ENCODE measurements at regions not wholly inside any gene's neighbourhood (a gene's known extent, or its start where the extent isn't known, plus 50 kb on each side); places are given as distances from the start of the nearest gene placed in this dataset.

DNA sequence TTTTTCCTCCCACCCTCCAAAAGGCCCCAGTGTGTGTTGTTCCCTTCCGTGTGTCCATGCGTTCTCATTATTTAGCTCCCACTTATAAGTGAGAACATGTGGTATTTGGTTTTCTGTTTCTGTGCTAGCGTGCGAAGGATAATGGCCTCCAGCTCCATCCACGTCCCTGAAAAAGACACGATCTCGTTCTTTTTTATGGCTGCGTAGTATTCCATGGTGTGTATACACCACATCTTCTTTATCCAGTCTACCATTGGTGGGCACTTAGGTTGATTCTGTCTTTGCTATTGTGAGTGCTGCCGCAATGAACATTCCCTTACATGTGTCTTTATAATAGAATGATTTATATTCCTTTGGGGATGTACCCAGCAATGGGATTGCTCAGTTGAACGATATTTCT lies 177.8 kb downstream of the ETS2 start:
- Histone ChIP-seq H3K9me3 (no peaks in the 10 kb centered on the region), H3K27ac (no peak overlapping the region), H3K4me1 (peaks cover 13 to 52% (median 43%) of the 10 kb centered on the region in 9 donors), H3K4me3 (no peak overlapping the region), H3K36me3 (no peaks in the 10 kb centered on the region), H3K27me3 (no peaks in the 10 kb centered on the region)
- DNase-seq = no peak
- WGBS, 2 donors = 89 to 91% methylated on average over 10 of the region's 10 CpGs
- intact Hi-C loops (cut with DNase I) = no loop called here
- TF ChIP-seq, protein P1, sequence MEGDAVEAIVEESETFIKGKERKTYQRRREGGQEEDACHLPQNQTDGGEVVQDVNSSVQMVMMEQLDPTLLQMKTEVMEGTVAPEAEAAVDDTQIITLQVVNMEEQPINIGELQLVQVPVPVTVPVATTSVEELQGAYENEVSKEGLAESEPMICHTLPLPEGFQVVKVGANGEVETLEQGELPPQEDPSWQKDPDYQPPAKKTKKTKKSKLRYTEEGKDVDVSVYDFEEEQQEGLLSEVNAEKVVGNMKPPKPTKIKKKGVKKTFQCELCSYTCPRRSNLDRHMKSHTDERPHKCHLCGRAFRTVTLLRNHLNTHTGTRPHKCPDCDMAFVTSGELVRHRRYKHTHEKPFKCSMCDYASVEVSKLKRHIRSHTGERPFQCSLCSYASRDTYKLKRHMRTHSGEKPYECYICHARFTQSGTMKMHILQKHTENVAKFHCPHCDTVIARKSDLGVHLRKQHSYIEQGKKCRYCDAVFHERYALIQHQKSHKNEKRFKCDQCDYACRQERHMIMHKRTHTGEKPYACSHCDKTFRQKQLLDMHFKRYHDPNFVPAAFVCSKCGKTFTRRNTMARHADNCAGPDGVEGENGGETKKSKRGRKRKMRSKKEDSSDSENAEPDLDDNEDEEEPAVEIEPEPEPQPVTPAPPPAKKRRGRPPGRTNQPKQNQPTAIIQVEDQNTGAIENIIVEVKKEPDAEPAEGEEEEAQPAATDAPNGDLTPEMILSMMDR (IDR thresholded peaks at IDR 0.05) = no peak
- no peak for ATAC-seq

DNA sequence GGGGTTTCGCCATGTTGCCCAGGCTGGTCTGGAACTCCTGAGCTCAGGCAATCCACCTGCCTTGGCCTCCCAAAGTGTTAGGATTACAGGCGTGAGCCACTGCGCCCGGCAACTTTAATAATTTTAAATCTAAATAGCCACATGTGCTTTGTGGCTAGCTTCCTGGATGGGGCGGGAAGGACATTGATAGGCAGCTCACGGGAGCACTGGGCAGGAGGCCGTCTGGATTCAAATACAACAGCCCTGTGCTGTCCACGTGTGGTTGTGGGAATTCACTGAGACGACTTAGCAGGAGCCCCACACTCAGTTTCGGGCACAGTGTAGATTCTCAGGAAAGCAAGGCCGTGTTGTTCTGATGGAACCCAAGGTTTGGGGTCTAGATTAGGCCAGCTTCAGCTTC lies 177.1 kb downstream of the ETS2 start:
- 92 to 96% methylated on average over 11 of the region's 11 CpGs for WGBS, 2 donors
- ATAC-seq (no peak), DNase-seq (no peak)
- Histone ChIP-seq H3K4me3 (no peak overlapping the region), H3K36me3 (no peaks in the 10 kb centered on the region), H3K4me1 (peaks cover 12 to 44% (median 35%) of the 10 kb centered on the region in 9 donors), H3K27ac (no peak overlapping the region), H3K9me3 (no peaks in the 10 kb centered on the region), H3K27me3 (no peaks in the 10 kb centered on the region)
- TF ChIP-seq, protein P1 (IDR thresholded peaks at IDR 0.05) = no peak
- intact Hi-C loops (cut with DNase I) = no loop called here

DNA sequence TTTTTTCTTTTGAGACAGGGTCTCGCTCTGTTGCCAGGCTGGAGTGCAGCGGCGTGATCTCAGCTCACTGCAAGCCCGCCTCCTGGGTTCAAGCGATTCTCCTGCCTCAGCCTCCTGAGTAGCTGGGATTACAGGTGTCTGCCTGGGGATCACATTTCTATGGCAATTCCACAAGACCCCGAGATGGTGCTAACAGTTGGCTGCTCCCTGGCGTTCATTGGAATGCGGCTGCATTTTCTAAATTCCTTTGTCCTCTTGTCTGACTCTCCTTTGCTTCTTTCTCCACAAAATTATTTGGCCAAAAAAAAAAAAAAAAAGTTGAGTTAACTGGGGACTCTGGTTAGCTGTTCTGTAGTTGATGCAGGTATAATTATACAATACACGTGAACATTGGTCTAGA lies 176.4 kb downstream of the ETS2 start:
- TF ChIP-seq, protein P1 (IDR thresholded peaks at IDR 0.05) = no peak
- no peaks in the 10 kb centered on the region for H3K9me3 ChIP-seq
- intact Hi-C loops (cut with DNase I) = no loop called here
- DNase-seq (no peak), ATAC-seq (no peak)
- H3K4me3 ChIP-seq = no peak overlapping the region
- WGBS, 2 donors = 73 to 86% methylated on average over 9 of the region's 9 CpGs
- peaks cover 10 to 39% (median 28%) of the 10 kb centered on the region in 9 donors for H3K4me1 ChIP-seq
- no peaks in the 10 kb centered on the region for H3K36me3 ChIP-seq
- no peaks in the 10 kb centered on the region for H3K27me3 ChIP-seq
- H3K27ac ChIP-seq = no peak overlapping the region

DNA sequence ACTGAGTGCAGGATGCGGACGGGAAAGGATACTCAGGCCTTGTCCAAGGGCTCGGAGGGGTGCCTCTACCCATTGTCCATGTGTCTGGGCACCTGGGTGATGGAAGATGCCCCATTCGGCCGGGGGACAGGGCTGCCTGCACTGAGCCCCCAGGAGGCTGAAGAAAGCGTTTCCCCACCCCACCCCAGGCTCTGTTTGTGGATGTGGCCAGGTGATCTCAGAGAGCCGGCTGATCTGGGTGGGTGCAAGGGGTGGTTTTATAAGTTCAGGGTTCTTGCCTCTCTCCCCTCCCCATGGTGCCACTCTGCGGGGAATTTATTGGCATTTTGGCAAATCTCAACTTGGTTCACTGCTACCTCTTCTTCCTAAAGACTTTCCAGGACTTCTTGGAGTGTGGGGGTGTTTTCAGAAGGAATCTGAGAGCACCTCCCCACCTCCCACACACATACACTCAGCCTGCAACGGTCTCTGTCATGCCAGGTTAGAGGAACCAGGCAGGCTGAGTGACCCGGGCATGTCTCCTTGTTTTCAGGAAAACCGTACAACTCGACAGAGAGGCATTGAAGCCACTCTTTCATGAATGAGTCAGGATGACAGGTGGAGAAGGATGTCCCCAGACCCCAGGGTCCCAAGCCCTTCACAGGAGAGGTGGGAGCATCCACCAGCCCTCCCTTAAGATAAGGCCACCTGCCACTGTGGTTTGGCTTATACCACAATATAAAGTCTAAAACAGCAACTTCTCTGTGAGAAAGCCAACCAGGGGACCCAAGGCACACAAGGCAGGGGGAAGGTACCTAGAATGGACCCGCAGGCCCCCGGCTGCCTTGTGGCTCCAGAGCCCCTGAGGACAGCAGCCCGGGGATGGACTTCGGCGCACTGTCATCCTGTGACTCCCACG lies 174.9 kb downstream of the ETS2 start:
- Histone ChIP-seq H3K36me3 (no peaks in the 10 kb centered on the region), H3K27ac (no peak overlapping the region), H3K9me3 (no peaks in the 10 kb centered on the region), H3K4me3 (no peak overlapping the region), H3K27me3 (no peaks in the 10 kb centered on the region), H3K4me1 (peaks cover 5 to 29% (median 14%) of the 10 kb centered on the region in 9 donors)
- TF ChIP-seq, protein P1 (IDR thresholded peaks at IDR 0.05) = no peak
- intact Hi-C loops (cut with DNase I) = no loop called here
- DNase-seq (no peak), ATAC-seq (no peak)
- 82 to 84% methylated on average over 18 of the region's 18 CpGs for WGBS, 2 donors
